DMS53 (cell line): ENCODE measurements at regions not wholly inside any gene's neighbourhood (a gene's known extent, or its start where the extent isn't known, plus 50 kb on each side); places are given as distances from the start of the nearest gene placed in this dataset.

ENCODE experiments used
- DNase-seq: peaks from one replicate; lab custom pipeline; 2025; lab: John Stamatoyannopoulos, UW

DNA sequence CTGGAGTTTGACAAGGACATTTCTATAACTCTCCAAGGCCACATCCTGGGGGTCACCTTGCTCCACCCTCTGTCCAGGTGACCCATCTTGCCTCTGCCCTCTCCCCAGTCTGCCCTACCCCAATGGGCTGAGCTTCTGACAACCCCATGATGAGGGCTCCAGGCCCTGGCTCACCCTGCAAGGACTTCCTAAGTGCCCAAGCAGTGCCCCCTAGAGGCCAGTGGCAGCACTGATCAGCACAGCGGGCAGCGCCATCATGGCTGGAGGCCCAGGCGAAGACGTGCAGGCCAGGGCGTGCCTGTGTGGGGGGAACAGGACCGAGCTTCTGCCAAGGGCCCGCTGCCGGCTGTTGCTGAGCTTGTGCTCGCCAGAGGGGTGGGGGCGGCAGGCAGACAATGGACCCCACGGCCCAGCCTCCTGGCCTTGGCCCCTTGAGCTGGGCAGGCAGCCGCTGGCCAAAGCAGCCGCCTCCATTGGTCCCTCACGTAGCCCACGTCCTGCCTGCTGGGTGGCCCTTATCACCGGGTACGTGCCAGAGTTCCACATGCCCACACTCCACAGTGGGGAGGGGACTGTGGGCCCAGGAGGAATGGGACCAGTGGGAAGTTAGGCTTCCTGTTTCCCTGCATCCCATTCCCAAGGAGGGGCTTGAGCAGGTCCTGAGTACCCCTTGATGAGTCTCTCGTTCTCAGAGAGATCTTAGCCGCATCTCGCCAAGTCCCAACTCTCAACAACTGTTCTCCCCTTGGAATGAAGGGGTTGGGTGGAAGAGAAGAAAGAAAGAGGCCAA is 64.3 kb downstream of the MRPL14 start:
- no peak for DNase-seq

GRCh38 chr6:44062105-44062770 is 65.0 kb downstream of the MRPL14 start:
- DNase-seq: no peak

DNA sequence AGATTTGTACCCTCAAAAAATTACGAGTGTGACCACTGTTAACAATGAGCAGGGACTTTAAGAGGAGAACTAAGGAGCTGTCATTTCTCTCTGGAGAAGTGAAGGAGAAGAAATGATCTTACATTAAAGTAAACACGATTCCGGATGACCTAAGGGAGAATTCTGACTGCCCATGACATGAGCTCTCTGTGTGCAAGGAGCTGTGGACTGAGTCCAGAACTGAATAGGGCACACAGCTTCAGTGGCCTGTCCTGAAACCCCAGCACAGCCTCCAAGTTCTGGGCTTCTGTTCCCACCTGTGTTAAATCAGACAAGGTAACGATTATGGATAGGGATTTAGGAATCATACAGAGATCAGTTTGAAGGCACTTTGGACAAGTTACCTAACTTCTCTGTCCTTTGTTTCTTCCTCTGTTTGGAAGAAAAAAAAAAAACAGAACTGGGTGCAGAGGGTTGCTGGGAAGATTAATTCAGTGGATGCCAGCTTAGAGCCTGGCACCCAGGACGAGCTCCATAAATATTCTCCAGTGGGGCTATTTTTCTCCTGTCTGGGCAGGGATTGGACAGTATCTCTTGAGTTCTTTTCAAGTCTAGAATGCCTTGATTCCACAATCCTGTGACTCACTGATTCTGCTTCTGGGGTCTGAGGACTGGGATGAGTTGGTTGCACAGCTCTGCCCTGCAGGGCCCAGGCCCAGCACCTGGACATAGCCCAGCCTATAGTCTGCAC is 65.7 kb downstream of the MRPL14 start:
- DNase-seq: no peak

DNA sequence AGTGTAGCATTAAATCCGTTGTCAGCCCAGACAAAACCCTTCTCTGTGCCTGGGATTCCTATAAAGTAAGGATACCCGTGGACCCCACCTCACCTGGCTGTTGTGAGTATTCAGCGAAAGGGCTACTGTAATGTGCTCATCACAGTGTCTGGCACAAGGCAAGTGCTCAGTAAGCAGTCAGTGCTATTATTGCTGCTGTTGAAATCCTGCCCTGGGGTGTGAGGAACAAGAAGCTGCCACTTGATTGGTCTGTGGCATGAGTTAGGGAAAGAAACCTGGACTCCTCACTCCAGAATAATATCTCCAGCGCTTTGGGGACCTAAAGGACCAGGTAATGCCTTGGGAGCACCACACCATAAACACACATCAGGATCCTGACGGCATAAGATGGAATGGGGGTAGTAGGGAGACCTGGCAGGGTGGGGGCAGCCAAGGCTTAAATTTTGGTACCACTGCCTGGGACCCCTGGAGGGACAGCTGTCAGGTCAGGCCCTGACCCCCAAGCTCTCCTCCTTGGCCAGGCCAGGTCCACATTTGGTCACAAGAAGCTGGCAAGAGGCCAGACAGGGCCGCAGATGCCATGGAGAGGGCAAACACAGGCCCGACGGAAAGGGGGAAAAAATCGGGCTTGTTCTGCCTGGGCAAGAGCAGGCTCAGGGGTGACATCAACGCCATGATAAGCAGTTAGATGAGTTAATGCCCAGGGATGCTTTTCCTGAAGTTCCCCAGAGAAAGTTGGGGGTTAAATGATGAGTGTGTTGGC is 66.5 kb downstream of the MRPL14 start:
- no peak for DNase-seq

- no peak for DNase-seq
These were observed 67.6 kb downstream of the MRPL14 start for GRCh38 chr6:44059359-44060346.

DNA sequence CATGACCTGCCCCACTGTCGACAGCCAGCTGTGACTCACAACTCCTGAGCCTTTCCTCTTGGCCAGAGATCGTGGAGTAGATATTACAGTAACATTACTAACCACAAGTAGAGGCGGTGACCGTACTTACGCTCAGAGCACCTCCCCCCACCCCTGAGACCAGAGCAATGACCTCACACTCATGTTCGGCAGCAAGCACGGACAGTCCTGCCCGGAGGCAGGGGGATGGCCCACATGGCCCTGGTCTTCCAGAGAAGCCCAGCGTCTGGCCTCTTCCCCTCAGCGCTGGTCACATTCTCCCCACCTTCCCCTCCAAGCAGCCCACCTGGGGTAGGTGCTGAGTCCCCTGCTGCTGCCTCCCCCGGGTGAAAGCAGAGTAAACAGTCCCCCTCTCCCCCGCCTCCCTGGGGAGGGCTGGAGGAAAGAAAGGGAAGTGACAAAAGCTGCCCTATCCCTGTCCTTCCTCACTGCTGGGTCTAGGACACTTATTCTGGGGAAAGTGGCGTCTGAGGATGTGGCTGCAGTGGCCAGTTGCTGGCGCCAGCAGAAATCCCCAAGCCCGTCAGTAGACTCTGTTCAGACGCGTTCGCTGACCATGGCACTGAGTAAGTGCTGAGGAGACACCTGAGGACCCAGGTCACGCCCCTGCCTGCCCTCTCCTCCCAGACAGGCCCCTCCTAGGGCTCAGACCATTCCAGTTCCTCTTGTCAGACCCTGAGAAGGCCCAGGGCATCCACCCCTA is 68.5 kb downstream of the MRPL14 start:
- DNase-seq: no peak

- no peak for DNase-seq
These were observed 69.2 kb downstream of the MRPL14 start for GRCh38 chr6:44057931-44058616.

- DNase-seq: no peak
These were observed 69.9 kb downstream of the MRPL14 start for GRCh38 chr6:44057238-44057930.

DNA sequence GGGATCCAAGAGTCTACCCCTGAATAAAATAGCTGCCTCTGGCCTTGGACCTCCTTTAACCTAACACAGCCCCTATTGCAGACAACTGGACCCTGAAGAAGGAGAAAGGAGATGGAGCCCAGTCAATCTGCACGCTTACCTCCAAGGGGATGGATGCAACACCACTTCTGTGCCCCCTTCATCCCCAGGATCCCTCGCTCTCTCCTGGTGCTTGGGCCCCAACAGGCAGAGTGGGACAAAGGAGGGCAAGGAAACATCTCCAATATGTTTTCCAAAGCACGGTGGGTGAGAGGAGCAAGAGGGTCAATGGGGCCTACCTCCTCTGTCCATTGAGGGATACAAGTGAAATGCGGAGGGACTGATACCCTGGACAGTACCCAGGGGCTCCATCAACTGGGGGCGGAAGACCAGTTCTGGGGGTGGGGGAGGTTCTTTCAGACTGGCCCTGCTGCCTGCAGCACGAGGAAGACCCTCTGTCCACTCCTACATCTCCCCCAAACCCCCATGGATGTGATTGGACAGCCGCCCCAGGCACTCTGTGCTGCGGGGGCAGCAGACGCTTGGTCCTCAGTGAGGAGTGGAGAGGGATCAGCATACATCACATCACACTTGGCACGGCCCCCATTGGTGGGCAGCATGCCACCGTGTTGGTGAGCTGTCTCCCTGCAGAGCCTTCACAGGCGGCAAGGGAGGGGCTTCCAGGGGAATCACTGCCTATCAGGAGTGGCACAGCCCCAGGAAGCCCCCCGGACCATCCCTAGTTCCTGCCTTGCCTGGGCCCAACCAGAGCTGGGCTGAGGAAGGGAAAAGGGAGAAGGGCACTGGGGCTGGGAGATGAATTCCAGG is 70.6 kb downstream of the MRPL14 start:
- DNase-seq: no peak

DNA sequence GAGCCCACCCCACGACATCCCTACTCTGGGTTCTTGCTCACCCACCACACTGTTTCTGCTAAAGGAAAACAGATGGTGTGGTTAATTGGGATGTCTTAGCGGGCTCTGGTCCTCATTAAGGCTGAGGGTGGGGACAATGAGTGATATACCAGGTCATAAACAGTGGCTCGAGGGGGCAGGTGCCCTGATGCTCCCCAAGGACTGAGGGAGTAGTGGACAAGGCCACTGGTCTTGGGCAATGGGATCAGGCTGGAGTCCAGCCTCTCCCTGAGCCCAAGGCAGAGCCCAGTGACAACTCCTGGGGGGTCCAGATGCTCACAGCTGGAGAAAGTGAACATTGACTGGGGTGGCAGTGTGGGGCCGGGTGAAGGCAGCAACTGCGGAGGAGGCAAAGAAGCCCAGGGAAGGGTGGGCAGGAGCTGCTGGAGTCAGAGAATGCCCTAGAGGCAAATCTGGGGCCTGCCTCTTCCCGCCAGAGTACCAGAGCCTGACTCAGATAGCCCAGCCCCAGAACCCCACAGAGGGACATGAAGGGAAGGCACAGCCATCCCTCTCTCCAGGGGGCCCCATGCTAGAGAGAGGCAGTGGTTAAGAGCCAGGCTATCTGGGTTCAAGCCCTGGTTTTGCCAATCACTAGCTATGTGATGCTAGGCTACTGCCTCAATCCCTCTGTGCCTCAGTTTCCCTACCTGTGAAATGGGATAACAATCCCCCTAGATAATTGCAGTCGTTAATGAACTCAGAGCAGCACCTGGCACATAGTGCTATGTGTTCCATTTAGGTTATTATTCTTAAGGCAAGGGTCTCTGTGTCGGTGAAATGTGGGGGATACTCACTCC is 72.3 kb downstream of the MRPL14 start:
- no peak for DNase-seq

DNA sequence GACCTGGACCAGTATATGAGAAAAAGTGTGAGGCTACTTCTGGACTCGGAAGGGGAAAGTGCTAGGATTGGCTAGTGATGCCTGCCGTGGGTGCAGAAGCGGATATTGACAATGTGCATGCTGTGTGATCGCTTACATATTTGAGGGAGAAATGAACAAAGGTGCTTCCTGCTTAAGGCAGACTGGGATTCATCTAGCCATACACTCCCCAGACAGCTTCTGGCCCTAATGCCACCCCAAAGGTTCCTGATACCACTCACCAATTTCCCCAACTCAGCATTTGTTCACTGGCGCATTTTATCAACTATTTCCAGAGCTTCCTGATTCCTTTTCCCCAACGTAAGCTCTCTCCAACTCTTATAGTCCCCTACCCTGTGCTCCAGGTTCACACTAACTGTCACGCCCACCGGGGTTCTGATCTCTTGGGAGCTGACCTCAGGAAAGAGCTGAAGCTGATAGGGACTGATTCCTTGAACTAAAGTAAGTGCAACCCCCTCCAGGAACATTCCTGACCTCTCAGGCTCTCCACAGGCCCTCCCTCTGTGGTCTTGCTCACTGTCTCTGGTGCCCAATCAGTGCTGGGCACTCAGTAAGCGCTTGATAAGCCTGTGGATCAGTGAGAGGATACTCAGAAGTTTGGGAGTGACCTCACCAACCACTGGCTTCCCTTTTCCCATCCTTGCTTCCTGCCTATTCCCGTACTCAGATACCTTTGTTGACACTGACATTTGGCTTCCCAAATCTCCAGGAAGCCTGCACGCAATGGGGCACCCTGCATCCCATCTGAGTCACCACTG is 73.3 kb downstream of the MRPL14 start:
- no peak for DNase-seq

- DNase-seq: no peak
These were observed 74.0 kb downstream of the MRPL14 start for GRCh38 chr6:44053106-44053756.

DNA sequence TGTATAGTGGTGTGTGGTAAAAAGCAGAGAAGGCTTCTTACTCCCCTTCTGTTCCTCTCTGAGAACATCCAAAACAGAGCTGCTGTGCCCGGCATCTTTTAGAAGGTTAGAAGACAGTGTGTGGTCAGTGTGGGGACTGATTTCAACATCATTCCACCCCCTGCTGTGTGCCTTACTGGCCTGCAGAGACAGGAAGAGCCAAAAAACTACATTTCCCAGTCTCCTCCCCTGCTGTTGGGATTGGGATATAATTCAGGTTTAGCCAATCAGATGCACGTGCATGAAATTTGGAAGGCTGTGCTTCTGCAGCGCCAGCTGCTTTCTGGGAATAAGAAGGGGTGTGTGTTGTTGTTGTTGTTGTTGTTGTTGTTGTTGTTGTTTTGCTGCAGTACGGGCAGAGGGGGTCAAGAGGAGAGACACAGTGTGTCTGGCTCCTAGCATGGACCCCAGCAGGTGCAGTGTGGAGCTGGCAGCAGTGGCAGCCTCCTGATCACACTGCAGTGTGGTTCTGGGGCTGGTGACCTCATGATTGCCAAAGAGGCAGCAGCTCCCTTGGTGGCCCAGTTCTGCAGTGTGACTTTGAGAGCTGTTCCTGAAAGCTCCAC is 74.7 kb downstream of the MRPL14 start:
- no peak for DNase-seq

- no peak for DNase-seq
These were observed 75.7 kb downstream of the MRPL14 start for GRCh38 chr6:44051515-44051914.

DNA sequence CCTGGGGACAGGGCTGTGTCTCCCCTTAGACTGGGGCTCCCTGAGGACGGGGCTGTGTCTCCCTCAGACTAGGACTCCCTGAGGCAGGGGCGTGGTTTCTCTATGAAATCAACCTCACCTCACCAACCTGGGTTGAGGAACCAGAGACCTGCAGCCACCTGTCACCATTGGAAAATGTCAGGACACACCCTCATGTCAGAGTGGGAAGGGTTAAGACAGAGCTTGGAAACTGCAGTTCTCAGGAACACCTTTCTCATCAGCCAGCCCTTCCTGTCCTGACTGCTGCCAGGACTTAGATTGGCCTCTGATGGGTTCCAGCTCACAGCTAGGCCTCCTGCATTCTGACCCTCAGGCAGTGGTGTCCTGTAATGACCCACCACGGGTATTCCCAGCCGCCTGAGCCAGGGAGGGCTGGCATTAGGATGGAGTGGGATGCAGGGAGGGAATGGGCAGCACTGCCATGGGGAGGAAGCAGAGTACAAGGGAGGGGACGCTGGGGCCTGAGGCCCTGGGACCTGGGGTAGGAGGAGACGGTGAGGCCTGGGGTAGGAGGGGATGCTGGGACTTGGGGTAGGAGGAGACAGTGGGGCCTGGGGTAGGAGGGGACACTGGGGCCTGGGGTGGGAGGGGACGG is 76.3 kb downstream of the MRPL14 start:
- DNase-seq: no peak
